Mesendoderm (in vitro differentiated cells): ENCODE measurements at regions not wholly inside any gene's neighbourhood (a gene's known extent, or its start where the extent isn't known, plus 50 kb on each side); places are given as distances from the start of the nearest gene placed in this dataset.

Experiments
- DNase-seq: peaks from one replicate; pipeline ENCODE4 v3.0.0; 2013
- H2AK5ac ChIP-seq: 2 replicates; pipeline ENCODE4 v1.6.1; 2013; ENCODE audit warnings: low read length, inconsistent platforms
- H2BK120ac ChIP-seq: 2 replicates; pipeline ENCODE4 v1.6.1; 2013; ENCODE audit warnings: low read depth, mild to moderate bottlenecking, low read length, moderate library complexity, mixed read lengths
- H2BK15ac ChIP-seq: replicated peaks from 2 replicates; pipeline ENCODE4 v1.6.1; 2013; ENCODE audit warnings: low read depth, mild to moderate bottlenecking, moderate library complexity
- H2BK5ac ChIP-seq: 2 replicates; pipeline ENCODE4 v1.6.1; 2013; ENCODE audit warnings: low read length, inconsistent platforms
- H3K18ac ChIP-seq: 2 replicates; pipeline ENCODE4 v1.6.1; 2013; ENCODE audit warnings: mild to moderate bottlenecking, low read length, mixed read lengths
- H3K23ac ChIP-seq: one replicate; pipeline ENCODE4 v1.6.1; 2013; ENCODE audit warnings: low read length
- H3K27ac ChIP-seq: 2 replicates; pipeline ENCODE4 v1.5.1; 2013; ENCODE audit warnings: low read depth, mild to moderate bottlenecking, inconsistent platforms, low read length, moderate library complexity
- H3K27me3 ChIP-seq: 2 replicates; pipeline ENCODE4 v1.6.1; 2013; ENCODE audit warnings: low read length, control low read depth, mild to moderate bottlenecking, inconsistent platforms; ENCODE audit not compliant: insufficient read depth, poor library complexity
- H3K36me3 ChIP-seq: 2 replicates; pipeline ENCODE4 v1.6.1; 2013; ENCODE audit warnings: low read length, inconsistent platforms; ENCODE audit not compliant: control insufficient read depth, insufficient read depth
- H3K4ac ChIP-seq: one replicate; pipeline ENCODE4 v1.6.1; 2013; ENCODE audit warnings: low read depth, mild to moderate bottlenecking, low read length, moderate library complexity
- H3K4me1 ChIP-seq: 2 replicates; pipeline ENCODE4 v1.6.1; 2013; ENCODE audit warnings: low read depth, low read length, inconsistent platforms; ENCODE audit not compliant: control insufficient read depth
- H3K4me2 ChIP-seq: 2 replicates; pipeline ENCODE4 v1.6.1; 2013; ENCODE audit warnings: low read length
- H3K4me3 ChIP-seq: 2 replicates; pipeline ENCODE4 v1.5.1; 2013; ENCODE audit warnings: mild to moderate bottlenecking, low read length
- H3K56ac ChIP-seq: one replicate; pipeline ENCODE4 v1.6.1; 2013; ENCODE audit warnings: low read length
- H3K79me1 ChIP-seq: 2 replicates; pipeline ENCODE4 v1.6.1; 2013; ENCODE audit warnings: low read length, inconsistent platforms
- H3K79me2 ChIP-seq: 2 replicates; pipeline ENCODE4 v1.6.1; 2013; ENCODE audit warnings: mild to moderate bottlenecking, low read length; ENCODE audit not compliant: control insufficient read depth, insufficient read depth
- H3K9ac ChIP-seq: 2 replicates; pipeline ENCODE4 v1.6.1; 2013; ENCODE audit warnings: low read length, inconsistent platforms
- H4K5ac ChIP-seq: one replicate; pipeline ENCODE4 v1.6.1; 2013; ENCODE audit warnings: low read length
- H4K8ac ChIP-seq: one replicate; pipeline ENCODE4 v1.6.1; 2013; ENCODE audit warnings: low read depth, mild to moderate bottlenecking, control low read depth, low read length, moderate library complexity
- WGBS: extraction: QIAGEN DNeasy Blood & Tissue Kit; methylation state at CpG from one replicate; pipeline ENCODE4 v1.1.7; 2013; ENCODE audit warnings: low lambda C conversion rate, missing lambda C conversion rate; ENCODE audit not compliant: insufficient coverage; ENCODE audit errors: extremely low coverage; 5-methylcytosine and 5-hydroxymethylcytosine counted together

DNA sequence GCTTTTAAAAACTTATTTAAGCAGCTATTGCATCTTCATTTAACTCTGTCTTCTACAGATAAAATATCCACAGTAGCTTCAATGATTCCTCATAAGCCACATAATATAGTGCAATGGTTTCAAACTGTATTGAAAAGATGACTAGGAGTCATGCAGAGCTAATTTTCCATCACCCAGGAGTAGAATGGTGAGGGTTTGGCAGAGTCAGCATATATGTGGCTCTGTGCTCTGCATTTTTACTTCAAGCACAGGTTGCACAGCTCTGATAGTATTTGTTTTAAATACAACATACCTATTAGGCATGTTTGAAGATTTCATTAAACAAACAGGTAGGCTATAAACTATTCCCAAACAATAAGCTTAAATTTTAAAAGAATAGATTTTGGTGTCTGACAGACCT, 731.9 kb upstream of the VRK2 start:
- no peak overlapping the region for H3K4ac ChIP-seq
- H3K9ac ChIP-seq = no peak overlapping the region
- H2AK5ac ChIP-seq = no peak overlapping the region
- no peak overlapping the region for H3K27ac ChIP-seq
- no peak overlapping the region for H4K8ac ChIP-seq
- no peak overlapping the region for H2BK120ac ChIP-seq
- DNase-seq = no peak
- no peak overlapping the region for H4K5ac ChIP-seq
- H3K79me1 ChIP-seq = no peaks in the 10 kb centered on the region
- no peaks in the 10 kb centered on the region for H3K4me1 ChIP-seq
- H2BK15ac ChIP-seq = no peak overlapping the region
- H3K18ac ChIP-seq = no peak overlapping the region
- H2BK5ac ChIP-seq = no peak overlapping the region
- H3K36me3 ChIP-seq = no peaks in the 10 kb centered on the region
- no peaks in the 10 kb centered on the region for H3K79me2 ChIP-seq
- H3K23ac ChIP-seq = no peak overlapping the region
- no peak overlapping the region for H3K4me3 ChIP-seq
- no peaks in the 10 kb centered on the region for H3K27me3 ChIP-seq
- H3K4me2 ChIP-seq = no peak overlapping the region
- no peak overlapping the region for H3K56ac ChIP-seq

DNA sequence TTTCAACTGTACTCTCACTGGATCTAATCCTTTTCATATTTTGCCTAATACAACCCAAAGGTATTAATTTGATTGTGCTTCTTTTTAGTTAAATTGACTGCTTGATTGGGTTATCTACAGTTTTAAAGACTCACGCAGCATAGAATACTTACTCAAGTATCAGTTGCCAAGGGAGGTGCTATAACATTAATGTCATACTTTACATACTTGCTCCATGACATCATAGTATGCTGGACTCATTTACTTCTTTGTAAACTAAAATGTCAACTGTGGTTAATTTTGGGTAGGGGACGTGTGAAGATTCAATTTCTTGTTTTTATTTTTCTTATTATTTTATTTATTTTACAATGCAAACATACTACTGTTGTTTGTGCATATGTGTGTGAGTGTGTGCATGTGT, 716.2 kb upstream of the VRK2 start:
- WGBS = no CpG with 5 or more reads among the region's 2 CpGs
- Histone ChIP-seq H3K79me1 (no peaks in the 10 kb centered on the region), H2BK15ac (no peak overlapping the region), H3K23ac (no peak overlapping the region), H3K9ac (no peak overlapping the region), H3K4me3 (no peak overlapping the region), H3K4ac (no peak overlapping the region), H3K4me1 (no peaks in the 10 kb centered on the region), H4K5ac (no peak overlapping the region), H3K27me3 (no peaks in the 10 kb centered on the region), H3K79me2 (no peaks in the 10 kb centered on the region), H3K36me3 (no peaks in the 10 kb centered on the region), H3K56ac (no peak overlapping the region), H3K18ac (no peak overlapping the region), H2BK120ac (no peak overlapping the region), H4K8ac (no peak overlapping the region), H3K4me2 (no peak overlapping the region), H2BK5ac (no peak overlapping the region), H3K27ac (no peak overlapping the region), H2AK5ac (no peak overlapping the region)
- peak; percentile 75 for DNase-seq

DNA sequence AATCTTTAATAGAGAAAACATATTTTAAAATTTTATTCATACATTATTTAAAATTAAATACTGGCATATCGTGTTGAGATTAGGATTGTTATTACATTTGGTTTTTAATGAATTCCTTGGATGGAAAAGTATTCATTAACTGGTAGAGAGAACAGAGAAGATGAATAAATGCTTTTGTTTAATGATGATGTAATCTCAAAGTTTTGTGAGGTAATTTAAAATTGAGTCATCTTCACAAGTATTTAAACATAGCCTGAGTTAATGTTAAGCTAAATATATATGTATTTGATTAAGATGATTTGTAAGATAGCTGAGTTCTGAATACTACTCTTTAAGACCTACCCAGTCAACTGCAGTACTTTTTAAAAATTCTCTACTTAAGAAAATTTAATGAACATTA, 713.4 kb upstream of the VRK2 start:
- no peaks in the 10 kb centered on the region for H3K27me3 ChIP-seq
- H3K27ac ChIP-seq = no peak overlapping the region
- H3K36me3 ChIP-seq = no peaks in the 10 kb centered on the region
- no peak overlapping the region for H3K23ac ChIP-seq
- H3K4me3 ChIP-seq = no peak overlapping the region
- H3K56ac ChIP-seq = no peak overlapping the region
- H4K5ac ChIP-seq = no peak overlapping the region
- H4K8ac ChIP-seq = no peak overlapping the region
- H2BK5ac ChIP-seq = no peak overlapping the region
- no peaks in the 10 kb centered on the region for H3K4me1 ChIP-seq
- no peak overlapping the region for H2BK120ac ChIP-seq
- H3K18ac ChIP-seq = no peak overlapping the region
- no peak overlapping the region for H3K4ac ChIP-seq
- no peaks in the 10 kb centered on the region for H3K79me1 ChIP-seq
- no peak for DNase-seq
- H2BK15ac ChIP-seq = no peak overlapping the region
- 100% methylated on average over 1 of the region's 1 CpG for WGBS
- no peak overlapping the region for H3K4me2 ChIP-seq
- no peaks in the 10 kb centered on the region for H3K79me2 ChIP-seq
- H2AK5ac ChIP-seq = no peak overlapping the region
- no peak overlapping the region for H3K9ac ChIP-seq

DNA sequence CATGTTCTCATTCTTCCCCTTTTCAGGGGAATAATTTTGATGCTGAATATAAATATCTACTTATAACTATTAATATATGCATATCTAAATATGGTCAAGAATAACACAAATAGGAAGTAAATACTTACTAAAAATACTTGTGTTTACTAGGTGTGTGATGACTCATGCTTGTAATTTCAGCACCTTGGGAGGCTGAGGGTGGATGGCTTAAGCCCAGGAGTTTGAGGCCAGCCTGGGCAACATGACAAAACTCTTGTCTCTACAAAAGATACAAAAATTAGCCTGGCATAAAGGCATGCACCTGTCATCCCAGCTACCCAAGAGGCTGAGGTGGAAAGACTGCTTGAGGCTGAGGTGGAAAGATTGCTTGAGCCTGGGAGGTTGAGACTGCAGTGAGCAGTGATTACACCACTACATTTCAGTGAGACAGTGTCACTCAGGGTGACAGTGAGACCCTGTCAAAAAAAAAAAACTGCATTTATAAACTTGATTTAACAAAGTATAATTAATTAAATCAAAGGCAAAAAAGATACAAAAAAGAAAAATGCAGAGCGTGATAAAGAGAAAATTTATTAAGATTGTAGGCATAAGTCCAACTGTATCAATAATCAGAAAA, 703.1 kb upstream of the VRK2 start:
- Histone ChIP-seq H4K8ac (no peak overlapping the region), H3K36me3 (no peaks in the 10 kb centered on the region), H2BK15ac (no peak overlapping the region), H3K27me3 (no peaks in the 10 kb centered on the region), H3K18ac (no peak overlapping the region), H2AK5ac (no peak overlapping the region), H3K23ac (no peak overlapping the region), H3K79me2 (no peaks in the 10 kb centered on the region), H3K9ac (no peak overlapping the region), H3K56ac (no peak overlapping the region), H2BK120ac (no peak overlapping the region), H3K27ac (no peak overlapping the region), H3K79me1 (no peaks in the 10 kb centered on the region), H3K4me3 (no peak overlapping the region), H3K4me1 (no peaks in the 10 kb centered on the region), H2BK5ac (no peak overlapping the region), H3K4ac (no peak overlapping the region), H4K5ac (no peak overlapping the region), H3K4me2 (no peak overlapping the region)
- DNase-seq = peak; percentile 10
- no CpG with 5 or more reads among the region's 1 CpG for WGBS

DNA sequence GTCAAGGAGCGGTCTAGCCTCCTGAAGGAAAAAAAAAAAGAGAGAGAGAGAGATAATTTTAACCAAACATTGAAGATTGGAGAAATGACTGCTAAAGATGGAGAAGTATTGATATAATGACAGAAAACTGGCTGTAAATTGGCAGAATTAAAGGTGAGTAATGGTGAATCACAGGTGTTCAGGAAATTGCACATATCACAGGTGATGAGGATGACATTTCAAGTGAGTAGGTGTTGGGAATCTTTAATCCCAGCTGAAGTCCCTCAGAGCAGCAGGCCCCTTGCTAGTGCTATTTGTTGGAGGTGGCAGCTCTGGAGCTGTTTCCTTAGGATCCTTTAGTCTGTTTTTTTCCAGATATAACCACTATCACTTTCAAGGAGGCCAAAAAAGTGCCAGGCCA, 678.4 kb upstream of the VRK2 start:
- Histone ChIP-seq H3K4me3 (no peak overlapping the region), H3K79me2 (no peaks in the 10 kb centered on the region), H3K23ac (no peak overlapping the region), H3K4me1 (no peaks in the 10 kb centered on the region), H2BK120ac (no peak overlapping the region), H3K27ac (no peak overlapping the region), H3K36me3 (no peaks in the 10 kb centered on the region), H3K79me1 (no peaks in the 10 kb centered on the region), H2BK15ac (no peak overlapping the region), H3K27me3 (no peaks in the 10 kb centered on the region), H3K4me2 (no peak overlapping the region), H2BK5ac (no peak overlapping the region), H3K56ac (no peak overlapping the region), H4K5ac (no peak overlapping the region), H3K18ac (no peak overlapping the region), H3K4ac (no peak overlapping the region), H2AK5ac (no peak overlapping the region), H3K9ac (no peak overlapping the region), H4K8ac (no peak overlapping the region)
- DNase-seq = no peak
- WGBS = no CpG with 5 or more reads among the region's 1 CpG

DNA sequence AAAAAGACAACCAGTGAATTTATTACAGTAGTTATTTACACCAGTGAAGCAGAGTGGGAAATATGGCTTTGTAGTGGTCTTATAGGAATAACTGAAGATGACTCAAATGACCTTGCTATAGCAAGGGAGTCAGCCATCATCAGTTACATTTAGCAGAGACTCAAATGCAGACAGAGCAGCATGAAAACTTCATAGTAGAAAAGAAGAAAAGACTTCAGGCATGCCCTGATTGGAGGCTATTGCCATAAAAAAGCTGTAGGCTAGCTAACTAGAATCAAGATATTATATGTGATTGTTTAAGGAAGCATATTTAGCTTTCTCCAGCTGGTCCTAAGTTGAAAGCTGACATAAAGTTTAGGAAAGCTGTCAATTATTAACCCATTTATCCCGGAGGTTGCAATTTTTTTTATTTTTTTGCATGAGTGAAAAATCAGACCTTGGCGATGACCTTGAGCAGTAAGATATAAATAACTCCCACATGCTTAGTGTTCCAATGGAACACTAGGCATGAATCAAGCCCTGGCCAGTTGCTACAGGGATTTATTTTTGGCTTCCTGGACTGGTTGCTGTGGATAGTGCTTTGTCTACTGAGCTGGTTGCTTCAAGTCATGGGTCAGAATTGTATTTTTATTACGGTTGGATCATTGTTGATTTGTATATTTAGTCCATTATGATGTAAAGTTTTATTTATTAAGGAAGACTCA, 675.6 kb upstream of the VRK2 start:
- Histone ChIP-seq H3K56ac (no peak overlapping the region), H3K4me2 (no peak overlapping the region), H3K79me2 (no peaks in the 10 kb centered on the region), H3K4me1 (no peaks in the 10 kb centered on the region), H2AK5ac (no peak overlapping the region), H2BK5ac (no peak overlapping the region), H3K23ac (no peak overlapping the region), H2BK120ac (no peak overlapping the region), H2BK15ac (no peak overlapping the region), H3K4ac (no peak overlapping the region), H3K4me3 (no peak overlapping the region), H4K5ac (no peak overlapping the region), H3K36me3 (no peaks in the 10 kb centered on the region), H3K9ac (no peak overlapping the region), H3K79me1 (no peaks in the 10 kb centered on the region), H3K27me3 (no peaks in the 10 kb centered on the region), H3K27ac (no peak overlapping the region), H3K18ac (no peak overlapping the region), H4K8ac (no peak overlapping the region)
- no CpG with 5 or more reads among the region's 3 CpGs for WGBS
- no peak for DNase-seq
